HEK293 (cell line): ENCODE measurements at regions not wholly inside any gene's neighbourhood (a gene's known extent, or its start where the extent isn't known, plus 50 kb on each side); places are given as distances from the start of the nearest gene placed in this dataset.
"Not testable (repeated sequence)": the region's sequence is repeated elsewhere in the genome, so short reads cannot be mapped to it uniquely, and the experiment has no call there.

Experiments
- CTCF ChIA-PET: fragments of 350-600 bp; formaldehyde crosslinking; extraction: SDS; loops from one replicate; lab custom pipeline; 2021; ENCODE audit warnings: antibody characterized with exemption; lab: Yijun Ruan, JAX
- POLR2A ChIA-PET: fragments of 300-600 bp; formaldehyde crosslinking; extraction: SDS; loops from one replicate; lab custom pipeline; 2020; ENCODE audit warnings: antibody characterized with exemption, inconsistent platforms; lab: Yijun Ruan, JAX
- H3K27ac ChIP-seq: fragments of 200-500 bp; sonication (Bioruptor generic); 2 replicates; pipeline ENCODE4 v1.5.1; 2014; ENCODE audit warnings: low read depth, low read length, control low read depth, inconsistent platforms; ENCODE audit errors: extremely low read depth
- H3K36me3 ChIP-seq, 2 experiments: fragments of 200-500 bp in 1 of 2; sonication (Bioruptor generic) in 1 of 2; 1 replicate in 1 of 2; 2 replicates in 1 of 2; pipeline ENCODE4 v1.5.1; 2014 to 2017; ENCODE audit warnings: inconsistent platforms in 2 of 2, low read length in 2 of 2; ENCODE audit not compliant: control insufficient read depth in 2 of 2, insufficient read depth in 1 of 2
- H3K4me1 ChIP-seq: fragments of 200-500 bp; sonication (Bioruptor generic); 2 replicates; pipeline ENCODE4 v1.5.1; 2014; ENCODE audit warnings: mild to moderate bottlenecking, low read length, inconsistent platforms; ENCODE audit not compliant: control insufficient read depth, insufficient read depth
- H3K4me3 ChIP-seq: 2 replicates; pipeline ENCODE4 v1.5.1; 2011; ENCODE audit warnings: low read depth, mild to moderate bottlenecking, control low read depth, low read length, moderate library complexity
- H3K9me3 ChIP-seq: fragments of 200-500 bp; sonication (Bioruptor generic); 2 replicates; pipeline ENCODE4 v1.5.1; 2014; ENCODE audit warnings: low read depth, low read length, inconsistent platforms; ENCODE audit not compliant: control insufficient read depth, insufficient read depth
- PRDM1 ChIP-seq: fragments of 450-650 bp; formaldehyde crosslinking; IDR thresholded peaks from 2 replicates; pipeline ENCODE4; 2016; ENCODE audit warnings: missing biosample characterization, missing genetic modification characterization
- SCRT1 ChIP-seq: fragments of 450-650 bp; formaldehyde crosslinking; IDR thresholded peaks from 2 replicates; pipeline ENCODE4 v1.5.1; 2016; ENCODE audit warnings: missing biosample characterization, missing genetic modification characterization, borderline replicate concordance
- SCRT2 ChIP-seq: fragments of 450-650 bp; formaldehyde crosslinking; IDR thresholded peaks from 2 replicates; pipeline ENCODE4 v1.5.1; 2016; ENCODE audit warnings: missing biosample characterization, missing genetic modification characterization
- WT1 ChIP-seq: fragments of 450-650 bp; formaldehyde crosslinking; IDR thresholded peaks from 2 replicates; pipeline ENCODE4 v1.5.1; 2016; ENCODE audit warnings: missing biosample characterization, missing genetic modification characterization
- ZFHX2 ChIP-seq: fragments of 450-650 bp; formaldehyde crosslinking; conservative IDR thresholded peaks from 2 replicates; pipeline ENCODE4 v1.5.1; 2016; ENCODE audit warnings: missing biosample characterization, missing genetic modification characterization
- ZNF184 ChIP-seq: fragments of 450-650 bp; IDR thresholded peaks from 2 replicates; pipeline ENCODE4 v1.5.1; 2018; ENCODE audit warnings: missing biosample characterization, mild to moderate bottlenecking, missing genetic modification characterization

DNA sequence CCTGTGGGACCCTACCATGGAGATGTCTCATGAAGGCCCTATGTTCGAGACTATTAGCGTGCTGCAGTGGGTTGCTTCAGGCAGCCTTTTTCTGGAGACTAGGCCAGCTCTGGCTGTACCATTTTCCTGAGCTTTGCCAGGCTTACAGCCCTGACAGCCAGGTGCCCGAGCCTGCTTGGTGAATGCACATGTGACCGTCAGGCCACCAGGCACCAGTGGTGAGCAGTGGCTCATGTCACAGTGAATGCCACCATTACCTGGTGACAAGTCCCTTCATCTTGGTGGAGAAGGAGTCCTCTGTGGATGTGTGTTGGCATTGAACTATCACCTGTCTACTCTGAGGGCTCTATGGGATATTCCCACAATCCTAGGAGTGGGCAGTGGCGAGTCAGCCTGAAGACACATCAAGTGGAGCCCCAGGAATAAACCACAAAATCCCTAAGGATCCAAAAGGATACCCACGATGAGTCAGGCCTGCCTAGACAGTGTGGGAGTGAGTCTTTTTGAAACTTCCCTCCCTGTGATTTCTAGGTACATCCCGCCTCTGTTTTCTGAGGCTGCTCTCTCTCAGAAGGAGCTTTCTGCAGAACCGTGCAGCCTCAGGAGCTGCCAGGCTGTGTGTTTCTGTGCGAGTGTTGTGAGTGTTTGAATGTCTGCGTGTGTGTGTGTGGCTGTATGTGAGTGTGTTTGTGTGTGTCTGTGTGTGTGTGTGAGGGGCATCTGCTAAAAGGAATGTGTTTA, 282.0 kb upstream of the ZNF337 start:
- H3K27ac ChIP-seq, POLR2A ChIA-PET, H3K4me3 ChIP-seq, H3K9me3 ChIP-seq, H3K4me1 ChIP-seq, H3K36me3 ChIP-seq: not testable (repeated sequence)
- TF ChIP-seq ZFHX2 (tag by site-specific recombination): 0 out of 2 replicates have a peak, but pooled peaks have one; percentile 17
- TF ChIP-seq, all 188 proteins: peak for 1; not testable (repeated sequence) for 187
- CTCF ChIA-PET: not testable (repeated sequence)

DNA sequence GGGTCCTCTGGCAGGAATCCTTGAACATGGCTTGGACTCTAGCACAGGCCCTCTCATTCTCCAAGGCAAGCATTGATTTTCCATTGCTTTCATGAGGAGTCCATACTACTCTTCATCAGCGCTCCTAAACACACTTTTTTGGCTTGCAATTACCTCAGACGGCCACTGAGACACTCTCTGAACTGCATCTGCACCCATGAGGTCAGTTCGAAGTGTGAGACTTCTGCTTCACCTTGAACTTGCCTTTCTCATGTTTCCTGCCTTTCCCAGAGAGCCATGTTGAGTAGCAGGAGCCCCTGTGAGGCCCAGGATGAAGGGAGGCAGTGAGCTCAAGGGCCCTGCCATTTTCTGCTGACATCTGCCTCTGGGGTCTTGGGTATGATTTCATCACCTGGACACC, 279.2 kb upstream of the ZNF337 start:
- POLR2A ChIA-PET, H3K4me3 ChIP-seq, H3K27ac ChIP-seq, H3K9me3 ChIP-seq, CTCF ChIA-PET, H3K36me3 ChIP-seq, H3K4me1 ChIP-seq: not testable (repeated sequence)

DNA sequence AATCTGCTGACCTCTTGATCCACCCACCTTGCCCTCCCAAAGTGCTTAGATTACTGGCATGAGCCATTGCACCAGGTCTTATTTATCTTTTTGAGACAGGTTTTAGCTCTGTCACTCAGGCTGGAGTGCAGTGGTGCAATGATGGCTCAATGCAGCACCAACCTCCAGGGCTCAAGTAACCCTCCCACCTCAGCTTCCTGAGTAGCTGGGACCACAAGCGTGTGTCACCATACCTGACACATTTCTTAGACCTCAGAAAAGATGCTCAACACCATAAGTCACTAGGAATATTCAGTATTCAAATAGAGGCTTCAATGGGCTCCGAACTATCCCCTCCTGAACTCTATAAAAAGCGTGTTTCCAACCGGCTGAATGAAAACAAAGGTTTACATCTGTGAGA, 268.6 kb upstream of the ZNF337 start:
- H3K9me3 ChIP-seq, H3K4me1 ChIP-seq, H3K36me3 ChIP-seq, H3K4me3 ChIP-seq, CTCF ChIA-PET, POLR2A ChIA-PET, H3K27ac ChIP-seq: not testable (repeated sequence)

DNA sequence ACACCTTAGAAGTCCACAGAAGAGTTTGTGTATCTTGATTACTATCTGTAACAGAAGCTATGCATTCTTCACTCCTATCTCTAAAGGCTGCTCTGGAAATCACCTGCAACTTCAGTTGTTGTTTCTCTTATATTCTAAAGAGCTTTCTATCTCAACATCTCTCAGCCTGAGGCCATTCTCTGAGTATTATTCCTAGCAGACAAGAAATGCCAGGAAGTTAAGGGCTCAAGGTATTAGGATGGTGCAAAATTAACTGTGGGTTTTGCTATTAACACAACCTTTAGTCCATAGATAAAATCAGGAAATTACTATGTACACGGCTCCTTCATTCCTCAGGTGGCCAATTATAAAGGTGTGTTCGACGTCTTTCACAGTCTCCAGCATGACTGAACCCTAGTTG, 257.2 kb upstream of the ZNF337 start:
- TF ChIP-seq SCRT2 (tag by site-specific recombination): 0 out of 2 replicates have a peak, but pooled peaks have one; percentile 24
- TF ChIP-seq, all 188 proteins: peak for 1; not testable (repeated sequence) for 187
- H3K4me3 ChIP-seq, POLR2A ChIA-PET, H3K36me3 ChIP-seq, H3K9me3 ChIP-seq, H3K4me1 ChIP-seq, CTCF ChIA-PET, H3K27ac ChIP-seq: not testable (repeated sequence)

DNA sequence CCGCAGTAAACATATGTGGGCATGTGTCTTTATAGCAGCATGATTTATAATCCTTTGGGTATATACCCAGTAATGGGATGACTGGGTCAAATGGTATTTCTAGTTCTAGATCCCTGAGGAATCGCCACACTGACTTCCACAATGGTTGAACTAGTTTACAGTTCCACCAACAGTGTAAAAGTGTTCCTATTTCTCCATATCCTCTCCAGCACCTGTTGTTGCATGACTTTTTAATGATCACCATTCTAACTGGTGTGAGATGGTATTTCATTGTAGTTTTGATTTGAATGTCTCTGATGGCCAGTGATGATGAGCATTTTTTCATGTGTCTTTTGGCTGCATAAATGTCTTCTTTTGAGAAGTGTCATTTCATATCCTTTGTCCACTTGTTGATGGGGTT, 238.6 kb upstream of the ZNF337 start:
- CTCF ChIA-PET, POLR2A ChIA-PET, H3K4me1 ChIP-seq, H3K4me3 ChIP-seq, H3K27ac ChIP-seq, H3K36me3 ChIP-seq, H3K9me3 ChIP-seq: not testable (repeated sequence)
- TF ChIP-seq SCRT2 (tag by site-specific recombination) (0 out of 2 replicates have a peak, but pooled peaks have one; percentile 32), SCRT1 (peak; percentile 59; the same call in 1 of the 2 replicates), ZNF184 (tag by site-specific recombination) (peak; percentile 92)

DNA sequence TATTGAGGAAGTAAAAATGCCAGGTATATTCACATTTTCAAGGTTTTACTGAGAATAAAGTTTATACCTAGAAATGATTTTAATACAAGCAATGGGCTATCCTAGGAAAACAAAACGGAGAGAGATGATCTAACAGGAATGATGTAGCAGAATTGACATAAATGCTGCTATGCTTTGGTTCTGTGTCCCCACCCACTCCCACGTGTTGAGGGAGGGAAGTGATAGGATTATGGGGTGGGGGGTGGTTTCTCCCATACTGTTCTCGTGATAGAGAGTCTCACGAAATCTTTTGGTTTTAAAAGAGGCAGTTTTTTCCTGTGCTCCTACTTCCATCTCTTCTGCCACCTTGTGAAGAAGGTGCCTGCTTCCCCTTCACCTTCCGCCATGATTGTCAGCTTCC, 236.2 kb upstream of the ZNF337 start:
- H3K4me1 ChIP-seq, H3K9me3 ChIP-seq, H3K36me3 ChIP-seq, H3K27ac ChIP-seq, POLR2A ChIA-PET, CTCF ChIA-PET, H3K4me3 ChIP-seq: not testable (repeated sequence)

DNA sequence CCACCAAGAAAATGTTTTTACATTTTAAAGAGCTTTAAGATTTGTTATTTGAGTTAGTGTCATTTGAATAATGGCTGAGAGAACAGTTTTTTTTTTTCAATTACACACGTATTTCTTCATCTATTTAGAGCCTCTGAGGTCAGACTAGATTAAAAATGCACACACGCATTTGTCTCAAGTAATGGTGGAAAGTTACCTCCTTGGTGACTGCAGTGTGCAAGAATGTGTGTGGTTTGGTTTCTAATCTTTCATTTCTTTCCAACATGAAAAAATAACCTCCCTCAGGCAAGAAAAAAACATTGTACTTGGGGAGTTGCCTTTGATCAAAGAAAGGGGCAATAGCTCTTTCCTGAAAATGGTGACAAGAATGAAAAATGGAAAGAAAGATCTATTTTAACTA, 235.5 kb upstream of the ZNF337 start:
- H3K9me3 ChIP-seq, CTCF ChIA-PET, H3K36me3 ChIP-seq, H3K4me3 ChIP-seq, H3K4me1 ChIP-seq, H3K27ac ChIP-seq, POLR2A ChIA-PET: not testable (repeated sequence)
- peak; percentile 62 for TF ChIP-seq WT1
- peak; percentile 54 for TF ChIP-seq PRDM1 (tag by site-specific recombination)
